ENCODE measurements at regions not wholly inside any gene's neighbourhood (a gene's known extent, or its start where the extent isn't known, plus 50 kb on each side); places are given as distances from the start of the nearest gene placed in this dataset.

GRCh38 chr17:63163158-63163520 is 197.1 kb downstream of the TANC2 start:
- Histone ChIP-seq H3K9me1 (ENCODE audit: control insufficient read depth, insufficient read depth, low read length) (no peaks in the 10 kb centered on the region), H3K9me3 (replicated peaks; ENCODE audit: control insufficient read depth, insufficient read depth, low read depth, low read length) (no peaks in the 10 kb centered on the region), H2AFZ (ENCODE audit: low read depth, low read length) (no peak overlapping the region), H3K36me3 (ENCODE audit: control insufficient read depth, insufficient read depth, low read length) (no peaks in the 10 kb centered on the region), H4K20me1 (replicated peaks; ENCODE audit: control insufficient read depth, insufficient read depth, low read length) (no peaks in the 10 kb centered on the region), H3K4me2 (ENCODE audit: insufficient read depth, low read length) (no peak overlapping the region), H3K27me3 (ENCODE audit: control insufficient read depth in 2 of 2, insufficient read depth in 2 of 2, low read length in 2 of 2) (no peaks in the 10 kb centered on the region; a peak in 1 of 5 replicates), H3K9ac (ENCODE audit: insufficient read depth in 1 of 2, low read depth in 2 of 2, low read length in 2 of 2) (no peak overlapping the region), H3K4me3 (no peak overlapping the region), H3K27ac (ENCODE audit: extremely low read depth, low read depth, low read length) (no peak overlapping the region), H3K79me2 (ENCODE audit: control insufficient read depth, insufficient read depth, low read length) (no peaks in the 10 kb centered on the region), H3K4me1 (replicated peaks in 1 of 2; ENCODE audit: control insufficient read depth in 2 of 2, insufficient read depth in 2 of 2, low read length in 2 of 2) (no peaks in the 10 kb centered on the region)
- 86% methylated on average over 1 of the region's 1 CpG for WGBS (ENCODE audit: insufficient coverage, low coverage, missing lambda C conversion rate)
- intact Hi-C loops (cut with micrococcal nuclease) (no loop called here), in situ Hi-C loops (cut with MboI) (no loop called here)
- DNase-seq (ENCODE audit: extremely low read depth in 1 of 4, low spot score in 3 of 4) (no peak), FAIRE-seq (no peak), ATAC-seq (no peak)
- ChIA-PET CTCF (ENCODE audit: low intra/inter-chr PET ratio) (no interaction called here), POLR2A (no interaction called here)
- no TSS peak for BruUV-seq (replicated peaks)
- no peak for TF ChIP-seq BCOR (IDR thresholded peaks at IDR 0.05)
- TF ChIP-seq ESRRB (CRISPR knock-in tag; IDR thresholded peaks at IDR 0.05; ENCODE audit: borderline replicate concordance) = no peak
- TF ChIP-seq MAFK (IDR thresholded peaks at IDR 0.05; ENCODE audit: low read length) = no peak
- TF ChIP-seq JUND (IDR thresholded peaks at IDR 0.05; ENCODE audit: borderline replicate concordance, low read depth, low read length) = no peak
- TF ChIP-seq JUND (tag; IDR thresholded peaks at IDR 0.05; ENCODE audit: borderline replicate concordance, low read depth, low read length) = no peak
- no peak for TF ChIP-seq POLR3G (IDR thresholded peaks at IDR 0.05; ENCODE audit: extremely low read depth, insufficient read length, insufficient replicate concordance)
- no peak for TF ChIP-seq SREBF1 (IDR thresholded peaks at IDR 0.05; ENCODE audit: borderline replicate concordance, low read depth, low read length)
- no peak for TF ChIP-seq ZNF766 (CRISPR knock-in tag; conservative IDR thresholded peaks at IDR 0.05)
- no peak for TF ChIP-seq HLTF (IDR thresholded peaks at IDR 0.05)
- no peak for TF ChIP-seq ZNF551 (CRISPR knock-in tag; IDR thresholded peaks at IDR 0.05)
- no peak for TF ChIP-seq ZNF23 (CRISPR knock-in tag; IDR thresholded peaks at IDR 0.05)
- TF ChIP-seq, protein P1, sequence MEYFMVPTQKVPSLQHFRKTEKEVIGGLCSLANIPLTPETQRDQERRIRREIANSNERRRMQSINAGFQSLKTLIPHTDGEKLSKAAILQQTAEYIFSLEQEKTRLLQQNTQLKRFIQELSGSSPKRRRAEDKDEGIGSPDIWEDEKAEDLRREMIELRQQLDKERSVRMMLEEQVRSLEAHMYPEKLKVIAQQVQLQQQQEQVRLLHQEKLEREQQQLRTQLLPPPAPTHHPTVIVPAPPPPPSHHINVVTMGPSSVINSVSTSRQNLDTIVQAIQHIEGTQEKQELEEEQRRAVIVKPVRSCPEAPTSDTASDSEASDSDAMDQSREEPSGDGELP (CRISPR knock-in tag; IDR thresholded peaks at IDR 0.05; ENCODE audit: borderline replicate concordance) = no peak
- TF ChIP-seq MED1 (CRISPR knock-in tag; IDR thresholded peaks at IDR 0.05; ENCODE audit: borderline replicate concordance) = no peak
